ENCODE measurements at regions not wholly inside any gene's neighbourhood (a gene's known extent, or its start where the extent isn't known, plus 50 kb on each side); places are given as distances from the start of the nearest gene placed in this dataset.

DNA sequence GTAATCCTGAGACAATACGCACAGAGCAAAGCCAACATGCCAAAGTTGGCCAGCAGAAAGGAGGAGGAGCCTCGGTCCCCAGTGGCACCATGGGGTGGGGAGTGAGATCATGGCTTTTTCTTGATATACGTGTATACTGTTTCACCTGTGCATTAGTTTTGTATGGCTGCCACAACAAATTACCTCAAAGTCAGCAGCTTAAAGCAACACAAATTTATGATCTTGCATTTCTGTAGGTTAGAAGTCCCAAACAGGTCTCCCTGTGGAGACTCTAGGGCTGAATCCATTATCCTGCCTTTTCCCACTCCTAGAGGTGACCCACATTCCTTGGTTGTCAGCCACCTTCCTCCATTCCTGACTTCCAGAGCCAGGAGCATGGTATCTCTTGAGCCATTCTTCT is 176.9 kb upstream of the NSMCE3 start:
- 48 to 79% methylated on average over 3 of the region's 3 CpGs for WGBS, 2 donors
- intact Hi-C loops (cut with DNase I; ENCODE audit: low total_unique reads): no loop called here
- H3K4me3 ChIP-seq (ENCODE audit: low read depth, poor library complexity, severe bottlenecking): no peak overlapping the region
- DNase-seq (ENCODE audit: low spot score in 2 of 2): peak in 1 of 2 donors; percentile 28
- no peak for TF ChIP-seq POLR2A (IDR thresholded peaks at IDR 0.05)
- TF ChIP-seq, protein P1, sequence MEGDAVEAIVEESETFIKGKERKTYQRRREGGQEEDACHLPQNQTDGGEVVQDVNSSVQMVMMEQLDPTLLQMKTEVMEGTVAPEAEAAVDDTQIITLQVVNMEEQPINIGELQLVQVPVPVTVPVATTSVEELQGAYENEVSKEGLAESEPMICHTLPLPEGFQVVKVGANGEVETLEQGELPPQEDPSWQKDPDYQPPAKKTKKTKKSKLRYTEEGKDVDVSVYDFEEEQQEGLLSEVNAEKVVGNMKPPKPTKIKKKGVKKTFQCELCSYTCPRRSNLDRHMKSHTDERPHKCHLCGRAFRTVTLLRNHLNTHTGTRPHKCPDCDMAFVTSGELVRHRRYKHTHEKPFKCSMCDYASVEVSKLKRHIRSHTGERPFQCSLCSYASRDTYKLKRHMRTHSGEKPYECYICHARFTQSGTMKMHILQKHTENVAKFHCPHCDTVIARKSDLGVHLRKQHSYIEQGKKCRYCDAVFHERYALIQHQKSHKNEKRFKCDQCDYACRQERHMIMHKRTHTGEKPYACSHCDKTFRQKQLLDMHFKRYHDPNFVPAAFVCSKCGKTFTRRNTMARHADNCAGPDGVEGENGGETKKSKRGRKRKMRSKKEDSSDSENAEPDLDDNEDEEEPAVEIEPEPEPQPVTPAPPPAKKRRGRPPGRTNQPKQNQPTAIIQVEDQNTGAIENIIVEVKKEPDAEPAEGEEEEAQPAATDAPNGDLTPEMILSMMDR (IDR thresholded peaks at IDR 0.05): no peak

DNA sequence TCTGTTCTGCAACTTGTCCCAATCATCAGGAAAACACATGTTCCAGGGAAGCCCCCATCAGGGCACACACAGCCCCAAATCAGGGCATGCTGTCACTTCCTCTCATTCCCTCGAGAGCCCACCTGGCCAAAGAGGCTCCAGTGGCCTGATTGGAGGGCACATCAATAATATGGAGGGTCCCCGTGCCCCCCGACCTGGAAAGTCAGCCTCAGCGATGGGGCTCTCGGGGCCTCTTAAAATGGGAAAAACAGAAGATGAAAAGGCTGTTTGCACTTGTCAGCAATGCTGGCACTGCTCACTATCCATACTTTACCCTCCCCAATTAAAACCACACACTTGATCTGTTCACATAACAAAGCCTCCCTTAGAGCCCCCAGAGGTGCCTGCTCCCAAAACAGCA is 172.9 kb upstream of the NSMCE3 start:
- TF ChIP-seq, protein P1 (IDR thresholded peaks at IDR 0.05): no peak
- TF ChIP-seq POLR2A (IDR thresholded peaks at IDR 0.05): no peak
- no peak overlapping the region for H3K4me3 ChIP-seq (ENCODE audit: low read depth, poor library complexity, severe bottlenecking)
- intact Hi-C loops (cut with DNase I; ENCODE audit: low total_unique reads): no loop called here
- DNase-seq (ENCODE audit: low spot score in 2 of 2): peak in 1 of 2 donors; percentile 49
- 66 to 73% methylated on average over 5 of the region's 5 CpGs for WGBS, 2 donors

DNA sequence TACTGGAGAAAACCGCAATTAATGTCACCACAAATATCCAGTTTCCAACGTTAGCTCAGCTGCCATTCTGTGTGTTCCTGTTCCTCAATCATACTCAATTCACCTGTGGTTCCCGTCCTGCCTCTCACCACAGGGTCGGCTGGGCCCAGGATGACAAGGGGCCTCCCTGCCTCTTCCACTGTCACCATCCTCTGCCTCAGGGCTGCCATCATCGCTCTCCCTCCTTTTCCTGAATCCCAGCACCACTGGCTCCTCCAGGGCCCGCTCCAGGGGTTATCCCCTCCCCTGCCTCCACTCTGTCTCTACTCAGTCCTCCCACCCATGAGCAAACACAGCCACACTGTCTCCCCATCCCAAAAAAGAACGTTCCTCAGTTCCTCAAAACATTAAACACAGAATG is 170.9 kb upstream of the NSMCE3 start:
- H3K4me3 ChIP-seq (ENCODE audit: low read depth, poor library complexity, severe bottlenecking): no peak overlapping the region
- DNase-seq (ENCODE audit: low spot score in 2 of 2): peak in 1 of 2 donors; percentile 82
- TF ChIP-seq POLR2A (IDR thresholded peaks at IDR 0.05): no peak
- TF ChIP-seq, protein P1 (IDR thresholded peaks at IDR 0.05): no peak
- intact Hi-C loops (cut with DNase I; ENCODE audit: low total_unique reads): no loop called here
- WGBS, 2 donors: 83 to 87% methylated on average over 7 of the region's 7 CpGs

DNA sequence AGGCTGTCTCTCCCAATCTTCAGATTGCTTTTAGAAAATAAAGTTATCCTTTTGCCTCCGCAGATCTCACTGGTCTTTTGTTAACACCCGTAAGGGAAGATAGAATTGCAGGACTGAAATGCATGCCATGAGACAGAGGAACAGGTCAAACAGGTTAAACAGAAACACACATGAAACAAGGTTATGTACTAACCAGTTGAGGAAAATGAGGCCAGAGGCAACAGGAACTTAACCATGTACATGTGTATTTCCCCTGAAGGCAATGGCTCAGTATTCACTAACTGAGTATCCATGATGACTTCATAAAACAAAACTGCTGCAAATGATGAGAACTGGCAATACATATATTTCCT is 169.1 kb upstream of the NSMCE3 start:
- no peak for TF ChIP-seq POLR2A (IDR thresholded peaks at IDR 0.05)
- TF ChIP-seq, protein P1 (IDR thresholded peaks at IDR 0.05): no peak

DNA sequence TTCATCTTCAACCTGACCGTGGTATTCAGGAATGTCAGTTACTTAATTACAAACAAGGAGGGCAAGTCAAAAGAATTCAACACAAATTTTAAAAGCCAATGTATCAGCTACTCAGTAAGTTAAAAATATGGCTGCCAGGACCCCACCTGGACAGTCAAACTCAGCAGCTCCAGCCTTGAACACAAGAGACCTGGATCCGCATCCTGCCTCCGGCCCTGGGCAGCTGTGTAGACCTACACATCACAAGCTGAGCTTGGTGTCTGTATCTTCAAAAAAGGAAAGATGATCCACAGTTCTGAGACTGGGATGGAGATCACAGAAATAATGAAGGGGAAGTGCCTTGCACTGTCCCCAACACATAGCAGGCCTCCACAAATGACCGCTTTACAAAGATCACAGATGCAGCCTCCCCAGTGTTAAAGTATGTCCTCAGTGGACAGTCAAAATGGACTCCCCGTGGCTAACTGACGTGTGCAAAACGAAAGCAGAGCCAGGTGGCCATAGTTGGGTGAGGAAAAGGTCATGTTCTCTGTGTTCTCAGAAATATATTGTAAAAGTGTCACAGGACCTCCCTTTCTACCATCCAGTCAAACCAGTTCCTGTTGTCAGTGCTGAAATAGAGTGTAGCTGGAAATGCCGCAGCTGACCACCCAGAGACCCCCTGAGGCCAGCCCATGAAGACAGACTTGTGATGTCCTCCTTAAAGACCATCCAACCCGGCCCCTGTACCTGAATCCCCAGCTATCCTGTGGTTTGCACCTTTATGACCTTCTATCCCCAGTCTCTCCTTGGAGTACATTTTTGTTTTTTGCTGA is 168.5 kb upstream of the NSMCE3 start:
- 64 to 69% methylated on average over 9 of the region's 9 CpGs for WGBS, 2 donors
- TF ChIP-seq, protein P1 (IDR thresholded peaks at IDR 0.05): no peak
- TF ChIP-seq POLR2A (IDR thresholded peaks at IDR 0.05): no peak
- peak in 1 of 2 donors; percentile 76 for DNase-seq (ENCODE audit: low spot score in 2 of 2)
- intact Hi-C loops (cut with DNase I; ENCODE audit: low total_unique reads): no loop called here
- no peak overlapping the region for H3K4me3 ChIP-seq (ENCODE audit: low read depth, poor library complexity, severe bottlenecking)

More for the DNA sequence above, 169.1 kb upstream of the NSMCE3 start:
- DNase-seq (ENCODE audit: low spot score in 2 of 2): no peak
- WGBS, 2 donors: 30 to 33% methylated on average over 2 of the region's 2 CpGs
- no peak overlapping the region for H3K4me3 ChIP-seq (ENCODE audit: low read depth, poor library complexity, severe bottlenecking)
- intact Hi-C loops (cut with DNase I; ENCODE audit: low total_unique reads): no loop called here

DNA sequence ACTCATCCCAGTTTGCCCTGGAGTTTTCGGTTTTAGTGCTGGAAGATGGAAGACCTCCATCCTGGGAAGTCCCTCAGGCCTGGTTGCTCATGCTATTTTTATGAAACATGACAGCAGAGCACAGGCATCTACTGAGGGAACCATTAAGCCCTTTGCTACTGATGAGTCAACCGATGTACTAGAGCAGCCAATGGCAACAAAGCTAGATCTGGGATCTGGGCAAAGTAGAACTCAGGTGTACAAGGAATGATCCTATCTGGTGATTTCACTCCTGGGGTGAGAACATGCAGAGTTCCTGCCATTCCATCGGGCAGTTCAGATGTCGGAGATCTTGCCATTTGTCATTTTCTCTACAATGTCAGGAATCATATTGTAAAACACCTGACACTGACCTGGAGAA is 166.2 kb upstream of the NSMCE3 start:
- TF ChIP-seq, protein P1 (IDR thresholded peaks at IDR 0.05): no peak
- TF ChIP-seq POLR2A (IDR thresholded peaks at IDR 0.05): no peak
- no peak for DNase-seq (ENCODE audit: low spot score in 2 of 2)
- 93 to 97% methylated on average over 4 of the region's 4 CpGs for WGBS, 2 donors
- H3K4me3 ChIP-seq (ENCODE audit: low read depth, poor library complexity, severe bottlenecking): no peak overlapping the region
- intact Hi-C loops (cut with DNase I; ENCODE audit: low total_unique reads): no loop called here
